A673 (cell line): ENCODE measurements at regions not wholly inside any gene's neighbourhood (a gene's known extent, or its start where the extent isn't known, plus 50 kb on each side); places are given as distances from the start of the nearest gene placed in this dataset.

Source experiments
- BruUV-seq: library from RNA; stranded (reverse); fragments of 400-500 nt; replicated peaks from 2 replicates; lab custom pipeline; 2021; lab: Mats Ljungman, UMichigan
- CTCF ChIA-PET: fragments of 300-600 bp; sonication (Branson Sonifier 250); formaldehyde crosslinking; loops from one replicate; lab custom pipeline; 2022; ENCODE audit warnings: antibody characterized with exemption; lab: Charles Lee
- POLR2A ChIA-PET: fragments of 300-600 bp; sonication (Branson Sonifier 250); formaldehyde crosslinking; loops from one replicate; lab custom pipeline; 2022; ENCODE audit warnings: antibody characterized with exemption; ENCODE audit not compliant: low non-redundant PET; lab: Charles Lee
- DNase-seq: peaks from one replicate; pipeline ENCODE4 v3.0.0-alpha.2; 2015; ENCODE audit warnings: low spot score
- H3K27ac ChIP-seq: fragments of 200-600 bp; sonication (generic); 2 replicates; pipeline ENCODE4 v1.5.1; 2016; ENCODE audit warnings: mixed run types, low read depth, mild to moderate bottlenecking, mixed read lengths, antibody characterized with exemption, low read length; ENCODE audit not compliant: poor library complexity, severe bottlenecking
- H3K27me3 ChIP-seq: fragments of 200-600 bp; sonication (generic); replicated peaks from 2 replicates; pipeline ENCODE4 v1.6.1; 2017; ENCODE audit warnings: mixed run types, low read depth, mild to moderate bottlenecking, mixed read lengths, antibody characterized with exemption, low read length; ENCODE audit not compliant: insufficient read depth, poor library complexity
- H3K36me3 ChIP-seq: fragments of 200-600 bp; sonication (generic); 2 replicates; pipeline ENCODE4 v1.6.1; 2016; ENCODE audit warnings: mixed run types, mild to moderate bottlenecking, mixed read lengths, antibody characterized with exemption, low read length; ENCODE audit not compliant: insufficient read depth, poor library complexity, severe bottlenecking
- H3K4me1 ChIP-seq: fragments of 200-600 bp; sonication (generic); 2 replicates; pipeline ENCODE4 v1.6.1; 2017; ENCODE audit warnings: mixed run types, mild to moderate bottlenecking, mixed read lengths, antibody characterized with exemption, low read length; ENCODE audit not compliant: insufficient read depth, poor library complexity, severe bottlenecking
- H3K4me3 ChIP-seq: fragments of 200-600 bp; sonication (generic); 2 replicates; pipeline ENCODE4 v1.5.1; 2016; ENCODE audit warnings: low read depth, mixed run types, mild to moderate bottlenecking, mixed read lengths, low read length; ENCODE audit not compliant: poor library complexity, severe bottlenecking
- H3K9me3 ChIP-seq: fragments of 200-600 bp; sonication (generic); 2 replicates; pipeline ENCODE4 v1.6.1; 2016; ENCODE audit warnings: mixed run types, low read depth, mild to moderate bottlenecking, mixed read lengths, antibody characterized with exemption, low read length; ENCODE audit not compliant: poor library complexity, severe bottlenecking
- CTCF ChIP-seq: fragments of 300-800, 200-600 bp; sonication (generic); conservative IDR thresholded peaks from 2 replicates; pipeline ENCODE4 v1.5.1; 2017; ENCODE audit warnings: low read depth, mild to moderate bottlenecking, antibody characterized with exemption, low read length, moderate library complexity, mixed read lengths
- EZH2 ChIP-seq: fragments of 200-600 bp; sonication (generic); IDR thresholded peaks from 2 replicates; pipeline ENCODE4 v1.6.1; 2017; ENCODE audit warnings: borderline replicate concordance, low read depth, mild to moderate bottlenecking, mixed read lengths, antibody characterized with exemption, low read length; ENCODE audit not compliant: poor library complexity, severe bottlenecking
- intact Hi-C: fragments of 100-400 bp; cut with micrococcal nuclease; formaldehyde crosslinking; loops from one replicate; pipeline ENCODE4 v1.10.0; 2022; ENCODE audit not compliant: unreplicated experiment

- no peak for TF ChIP-seq CTCF
- TF ChIP-seq EZH2 = no peak
- H3K27me3 ChIP-seq = peaks cover 38% of the 10 kb centered on the region
- H3K36me3 ChIP-seq = no peaks in the 10 kb centered on the region
- no TSS peak for BruUV-seq
- H3K4me1 ChIP-seq = peaks cover 11% of the 10 kb centered on the region
- H3K27ac ChIP-seq = no peak overlapping the region
- DNase-seq = no peak
- intact Hi-C loops = no loop called here
- POLR2A ChIA-PET = no interaction called here
- H3K4me3 ChIP-seq = no peak overlapping the region
- H3K9me3 ChIP-seq = no peaks in the 10 kb centered on the region
- CTCF ChIA-PET = no interaction called here
Observed at GRCh38 chr22:48250937-48251530, 1488.6 kb downstream of the TBC1D22A start.

- intact Hi-C loops = no loop called here
- Histone ChIP-seq H3K9me3 (no peaks in the 10 kb centered on the region), H3K4me3 (no peak overlapping the region), H3K36me3 (no peaks in the 10 kb centered on the region), H3K27ac (peak overlapping the region; percentile 54), H3K27me3 (peaks cover 41% of the 10 kb centered on the region), H3K4me1 (peaks cover 11% of the 10 kb centered on the region)
- BruUV-seq = no TSS peak
- CTCF ChIA-PET = no interaction called here
- POLR2A ChIA-PET = no interaction called here
- TF ChIP-seq EZH2 (no peak), CTCF (no peak)
- DNase-seq = no peak
Observed at GRCh38 chr22:48250286-48250895, 1487.9 kb downstream of the TBC1D22A start.

GRCh38 chr22:48249713-48250268 is 1487.3 kb downstream of the TBC1D22A start:
- TF ChIP-seq EZH2 = no peak
- TF ChIP-seq CTCF = no peak
- Histone ChIP-seq H3K36me3 (no peaks in the 10 kb centered on the region), H3K27ac (peak overlapping the region; percentile 54), H3K9me3 (no peaks in the 10 kb centered on the region), H3K4me1 (peaks cover 11% of the 10 kb centered on the region), H3K4me3 (no peak overlapping the region), H3K27me3 (peaks cover 46% of the 10 kb centered on the region)
- POLR2A ChIA-PET = no interaction called here
- peak; percentile 11 for DNase-seq
- intact Hi-C loops = no loop called here
- BruUV-seq = no TSS peak
- CTCF ChIA-PET = interaction anchor here (0.7 kb wide), 1 partner anchor 122 kb away, joined by 3 read pairs; no protein-coding TSS in a partner anchor
